Right forelimb (tissue), 1 donor: ENCODE measurements at regions not wholly inside any gene's neighbourhood (a gene's known extent, or its start where the extent isn't known, plus 50 kb on each side); places are given as distances from the start of the nearest gene placed in this dataset.

ENCODE experiments used
- DNase-seq: peaks from one replicate; pipeline ENCODE4 v3.0.0-alpha.2; 2018

DNA sequence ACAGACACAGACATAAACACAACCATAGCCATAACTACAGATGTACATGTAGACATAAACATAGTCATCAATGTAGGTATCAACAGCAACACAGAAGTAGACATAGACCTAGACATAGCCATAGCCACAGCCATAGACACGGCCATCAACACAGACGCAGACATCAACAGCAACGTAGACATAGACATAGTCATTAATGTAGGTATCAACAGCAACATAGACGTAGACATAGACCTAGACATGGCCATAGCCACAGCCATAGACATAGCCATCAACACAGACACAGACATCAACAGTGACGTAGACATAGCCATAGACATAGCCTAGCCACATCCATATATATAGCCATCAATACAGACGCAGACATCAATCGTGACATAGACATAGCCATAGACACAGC is 258.3 kb upstream of the FOXQ1 start:
- no peak for DNase-seq

DNA sequence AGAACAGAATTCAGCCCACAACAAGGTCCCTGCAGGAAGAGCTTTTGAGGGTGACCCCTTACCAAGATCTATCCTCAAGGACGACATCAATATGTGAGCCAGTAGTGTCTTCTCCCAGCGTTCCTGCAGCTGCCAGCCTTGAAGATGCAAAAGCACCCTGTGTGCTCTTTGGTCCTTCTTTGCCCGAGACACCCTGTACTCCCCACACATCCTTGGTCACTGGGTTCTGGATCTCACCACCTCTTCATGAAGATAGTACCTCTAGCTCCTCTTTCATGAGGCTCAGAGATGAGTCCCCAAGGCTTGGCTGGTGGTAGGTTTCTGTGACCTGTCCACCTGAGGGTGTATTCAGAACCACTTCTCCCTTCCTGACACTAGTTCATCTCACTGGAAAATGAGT is 259.6 kb upstream of the FOXQ1 start:
- DNase-seq = no peak

DNA sequence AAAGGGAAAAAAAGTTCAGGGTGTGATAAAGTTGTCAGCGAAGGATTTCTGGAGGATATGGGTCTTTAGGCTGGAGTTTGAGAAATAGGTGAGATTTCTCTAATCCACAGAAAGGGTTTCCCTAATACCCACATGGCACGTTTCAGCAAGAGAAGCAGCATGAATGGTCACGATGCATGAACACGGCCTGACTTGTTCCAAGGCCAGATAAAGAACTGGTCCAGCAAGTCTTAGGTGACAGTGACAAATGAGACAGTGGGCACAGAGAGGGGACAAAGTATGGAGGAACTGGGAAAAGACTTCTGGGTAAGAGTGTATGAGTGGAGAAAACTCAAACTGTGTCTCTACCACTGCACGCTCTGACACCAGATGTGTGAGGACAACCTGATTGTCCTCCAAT is 262.0 kb upstream of the FOXQ1 start:
- no peak for DNase-seq

DNA sequence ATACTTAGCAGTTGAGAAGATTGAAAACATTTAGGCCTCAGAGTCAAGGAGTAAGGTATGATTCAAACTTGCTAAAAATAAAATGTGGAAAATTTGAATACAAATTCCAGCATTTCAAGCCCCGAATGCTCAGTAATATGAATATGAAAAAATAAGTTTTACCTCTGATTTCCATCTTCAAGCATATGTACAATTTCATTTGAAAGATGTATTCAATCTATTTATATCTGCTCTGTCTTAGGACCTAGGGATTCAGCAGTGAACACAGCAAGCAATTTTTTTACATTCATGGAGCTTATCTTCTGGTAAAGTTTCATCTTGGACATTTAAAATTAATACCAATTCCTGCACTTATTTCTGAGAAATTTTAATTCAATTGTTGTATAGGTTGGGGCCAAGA is 262.7 kb upstream of the FOXQ1 start:
- DNase-seq = no peak

DNA sequence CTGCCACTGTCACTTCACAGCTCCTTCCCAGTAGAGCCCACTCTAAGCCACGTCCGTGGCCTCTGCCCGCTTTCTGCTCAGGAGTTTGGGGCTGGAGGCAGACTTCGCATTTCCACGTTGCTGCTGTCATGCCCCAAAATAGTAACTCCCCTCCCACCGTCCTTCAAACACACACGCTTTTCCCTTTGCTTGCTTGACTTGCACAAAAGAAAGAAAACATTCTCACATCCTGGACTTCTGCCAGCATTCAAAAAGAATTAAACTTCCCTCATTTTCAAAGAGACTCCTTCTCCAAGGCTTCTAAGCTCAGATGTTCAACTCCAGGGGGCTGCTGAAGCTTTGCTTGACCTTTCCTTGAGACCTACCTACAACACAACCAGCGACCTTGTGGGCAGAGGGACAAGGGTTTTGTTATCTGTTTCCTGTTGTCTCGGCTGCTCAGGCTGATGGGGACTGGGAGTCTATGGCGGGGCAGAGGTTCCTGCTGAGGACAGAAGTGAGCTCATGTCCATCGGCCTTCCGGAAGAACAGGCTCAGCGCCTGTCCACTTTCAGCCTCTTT is 263.8 kb upstream of the FOXQ1 start:
- no peak for DNase-seq

DNA sequence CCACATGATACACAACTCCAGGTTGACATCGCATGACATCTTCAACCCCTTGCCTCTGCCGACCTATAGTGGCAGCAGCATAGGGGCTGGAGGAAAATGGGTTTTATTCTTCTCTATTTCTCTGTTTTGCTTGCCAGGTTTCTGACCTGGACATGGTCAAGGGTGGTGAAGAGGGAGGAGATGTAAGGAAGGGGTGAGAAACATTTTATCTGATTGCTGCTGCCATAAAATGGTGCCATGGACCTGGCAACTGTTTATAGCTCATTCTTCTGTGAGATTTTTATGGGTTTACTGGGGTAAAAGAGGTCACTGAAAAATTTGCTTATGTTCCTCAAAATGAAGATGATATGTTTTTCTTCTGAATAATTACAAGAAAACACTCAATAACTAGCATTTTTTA is 266.7 kb upstream of the FOXQ1 start:
- no peak for DNase-seq

DNA sequence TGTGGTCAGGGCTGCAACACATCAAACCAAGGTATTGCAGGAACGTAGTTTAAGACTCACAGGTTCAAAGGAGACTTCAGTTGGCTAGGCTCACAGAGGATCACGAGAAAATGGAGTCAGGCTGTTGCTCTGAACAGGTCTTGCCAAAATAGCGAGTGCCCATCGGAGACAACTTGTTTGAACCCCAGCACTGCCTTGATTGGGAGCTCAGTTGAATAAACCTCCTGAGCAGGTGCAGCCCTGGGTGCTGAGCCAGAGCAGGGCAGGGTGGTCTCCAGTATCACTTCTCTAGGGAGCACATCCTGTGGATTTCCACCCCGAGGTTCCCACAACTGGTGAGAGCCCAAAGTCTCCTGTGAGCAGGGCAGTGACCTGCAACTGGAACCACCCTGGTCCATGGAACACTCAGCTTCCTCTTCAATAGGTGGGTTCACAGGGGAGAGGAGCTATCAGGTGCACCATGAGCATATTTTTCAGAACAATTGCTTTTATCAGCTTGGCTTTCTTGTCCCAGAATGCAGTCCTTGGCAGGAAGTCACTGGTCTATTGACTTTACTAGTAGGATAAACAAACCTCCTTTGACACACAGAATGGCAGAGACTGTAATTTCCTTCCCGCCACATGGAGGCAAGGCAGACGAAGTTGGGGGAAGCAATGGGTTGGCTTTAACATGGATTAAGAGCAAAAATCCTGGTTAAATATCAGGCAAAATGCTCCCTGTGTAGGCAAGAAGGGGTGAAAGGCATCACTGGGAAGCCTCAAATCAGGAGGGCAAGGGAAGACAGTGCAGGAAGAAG is 267.7 kb upstream of the FOXQ1 start:
- no peak for DNase-seq

DNA sequence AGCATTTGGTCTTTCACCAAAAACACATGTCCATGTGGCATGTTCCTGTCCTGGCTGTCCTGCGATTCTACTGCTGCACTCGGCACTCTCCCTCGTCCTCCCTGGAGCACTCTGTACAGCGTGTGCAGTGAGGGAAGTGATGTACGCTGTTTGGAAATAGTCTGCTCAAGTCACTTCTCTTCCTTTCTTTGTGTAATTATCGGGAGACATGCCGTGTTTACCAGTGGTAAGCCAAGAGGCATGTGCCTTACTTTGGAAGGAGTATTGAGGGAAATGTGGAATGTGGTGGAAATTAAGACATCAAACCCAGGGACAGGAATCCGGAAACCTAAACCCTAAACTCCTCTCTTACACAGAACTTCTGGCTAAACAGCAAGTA is 268.5 kb upstream of the FOXQ1 start:
- no peak for DNase-seq

DNA sequence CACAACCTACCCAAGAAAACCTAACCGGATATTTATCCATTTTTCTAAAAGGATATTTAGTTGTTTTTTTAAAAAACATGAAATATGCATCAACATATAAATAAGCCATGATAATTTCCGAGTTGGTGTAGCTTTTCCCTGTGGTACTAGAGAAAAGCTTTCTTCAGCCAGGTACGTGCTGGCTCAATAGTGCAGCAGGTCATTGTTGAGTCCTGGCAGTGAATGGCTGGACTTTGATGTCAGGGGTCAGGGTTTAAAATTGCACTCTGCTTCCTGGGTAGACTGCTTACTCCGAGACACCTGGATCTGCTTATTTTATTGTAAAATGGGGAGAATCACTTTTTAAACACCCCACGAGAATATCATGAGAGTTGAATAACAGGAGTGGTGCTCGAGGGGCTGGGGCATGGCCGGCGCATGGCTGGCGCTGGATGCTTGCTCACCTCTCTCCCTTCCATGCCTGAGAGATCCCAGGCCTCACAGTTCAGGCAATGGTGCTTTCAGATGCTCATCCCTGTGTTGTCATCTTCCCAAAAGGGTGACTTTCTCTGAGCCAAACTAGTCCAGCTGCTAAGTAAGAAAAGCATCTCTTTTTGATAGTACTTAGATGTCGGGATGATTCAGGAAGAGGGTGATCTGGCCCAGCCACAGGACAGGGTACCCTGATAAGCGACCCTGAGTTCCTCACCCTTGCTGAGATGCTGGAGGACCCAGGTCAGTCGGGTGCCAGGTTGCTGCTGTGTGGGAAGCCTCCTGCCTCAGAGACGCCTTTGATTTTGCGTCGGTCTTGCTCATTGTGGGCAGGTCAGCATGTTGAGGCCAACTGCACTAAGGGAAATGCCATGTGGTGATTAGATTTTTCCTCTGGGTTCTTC is 269.1 kb upstream of the FOXQ1 start:
- no peak for DNase-seq

DNA sequence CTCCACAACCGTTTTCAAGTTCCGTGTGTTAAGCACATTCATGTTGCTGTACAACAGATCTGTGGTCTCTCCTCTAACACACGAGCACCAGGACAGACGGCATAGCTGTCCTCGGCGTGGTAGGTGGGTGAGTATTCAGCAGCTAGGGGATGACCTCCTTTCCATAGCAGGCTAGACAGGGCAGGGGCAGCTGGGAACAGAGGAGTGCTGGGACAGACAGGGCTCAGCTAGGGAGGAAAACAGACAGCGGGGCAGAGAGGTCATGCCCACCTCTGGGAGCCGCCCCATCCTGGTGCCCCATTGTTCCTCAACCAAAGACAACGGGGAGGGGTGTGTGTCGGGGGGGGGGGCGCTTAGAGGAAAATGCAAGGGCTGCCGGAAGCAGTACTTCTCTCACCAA is 271.5 kb upstream of the FOXQ1 start:
- DNase-seq = no peak

DNA sequence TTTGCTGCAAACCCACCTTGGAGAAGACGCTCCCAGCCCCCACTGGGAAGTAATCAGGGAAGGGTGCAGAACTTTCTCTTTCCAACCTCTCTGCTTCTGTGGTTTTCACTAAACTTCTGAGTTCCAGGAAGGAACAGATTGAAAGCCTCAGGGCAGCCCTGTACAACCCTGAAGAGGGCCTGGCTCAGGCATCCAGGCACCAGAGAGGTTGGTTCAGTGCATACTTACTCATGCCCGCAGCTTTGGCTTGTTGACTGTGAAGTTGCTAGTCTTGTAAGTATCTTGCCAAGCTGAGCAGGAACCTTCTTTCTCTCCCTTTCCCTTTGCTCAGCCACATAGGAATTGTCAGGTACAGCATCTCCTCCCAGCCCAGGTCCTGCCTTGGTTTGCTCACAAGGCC is 272.2 kb upstream of the FOXQ1 start:
- no peak for DNase-seq

DNA sequence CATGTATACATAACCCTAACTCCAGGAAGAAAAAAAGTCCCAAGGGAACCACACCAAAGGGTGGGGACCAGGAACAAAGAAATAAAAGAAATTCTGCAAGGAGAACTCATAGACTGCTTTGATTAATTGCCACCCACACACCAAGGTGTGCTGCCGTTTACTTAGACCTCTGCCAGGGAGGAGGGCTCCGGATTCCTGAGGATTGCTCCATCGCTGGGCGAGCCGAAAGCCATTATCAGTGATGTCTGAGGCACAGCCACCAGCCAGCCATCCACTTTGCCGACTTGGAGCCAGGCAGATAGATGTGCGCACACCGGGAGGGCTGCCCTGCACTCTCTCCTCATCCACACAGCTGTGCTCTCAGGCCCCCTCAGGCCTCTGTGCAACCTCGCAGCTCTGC is 272.7 kb upstream of the FOXQ1 start:
- DNase-seq = no peak

DNA sequence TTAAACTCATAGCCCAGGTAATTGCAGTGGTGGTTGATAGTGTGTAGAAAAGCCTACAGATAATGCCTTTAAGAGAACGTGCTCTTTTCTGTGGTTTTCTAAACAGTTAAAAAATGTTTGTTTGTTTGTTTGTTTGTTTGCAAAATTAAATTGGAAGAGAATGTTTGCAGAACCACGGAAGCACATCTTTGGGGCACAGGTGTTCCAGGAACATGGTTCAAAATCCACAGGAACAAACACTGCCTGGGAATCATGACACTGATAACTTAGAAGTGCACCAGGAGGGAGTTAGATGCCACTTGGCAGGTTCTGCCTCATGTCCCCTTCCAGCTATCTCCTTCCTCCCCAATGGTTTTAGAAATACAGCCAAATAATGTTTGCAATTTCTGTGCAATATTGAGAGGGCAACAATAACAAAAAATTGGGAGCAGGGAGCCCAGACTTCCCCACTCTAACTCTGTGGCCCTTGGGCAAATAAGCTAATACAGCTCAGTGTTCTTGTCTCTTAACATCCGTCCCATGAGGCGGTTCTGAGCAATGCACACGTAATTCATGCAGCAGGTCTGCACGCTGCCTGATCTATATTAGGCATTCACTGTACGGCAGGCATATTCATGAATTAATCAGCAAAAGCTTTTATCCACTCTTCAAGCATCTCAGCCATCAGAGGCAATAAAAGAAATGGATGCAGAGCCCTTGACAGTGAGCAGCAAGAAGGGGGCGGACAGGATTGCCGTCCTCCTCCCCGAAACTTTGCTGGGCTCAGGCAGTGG is 274.3 kb upstream of the FOXQ1 start:
- DNase-seq = no peak

DNA sequence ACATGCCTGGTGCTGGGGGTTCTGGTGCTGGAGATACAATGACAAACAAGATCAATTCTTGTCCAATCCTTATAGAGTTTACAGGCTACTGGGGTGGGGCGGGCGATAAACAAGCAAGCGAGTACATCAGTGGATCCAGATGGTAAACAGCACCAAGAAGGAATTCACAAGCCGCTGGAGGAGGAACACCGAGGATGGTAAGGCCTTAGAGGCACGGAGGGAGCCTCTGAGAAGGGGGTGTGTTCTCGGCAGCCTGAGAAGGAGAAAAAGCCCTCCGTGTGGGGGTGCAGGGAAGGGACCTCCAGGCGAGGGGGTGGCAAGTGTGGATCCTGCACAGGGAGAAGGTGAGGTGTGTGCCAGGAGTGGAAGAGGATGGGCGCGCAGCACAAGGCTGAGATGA is 276.5 kb upstream of the FOXQ1 start:
- no peak for DNase-seq

DNA sequence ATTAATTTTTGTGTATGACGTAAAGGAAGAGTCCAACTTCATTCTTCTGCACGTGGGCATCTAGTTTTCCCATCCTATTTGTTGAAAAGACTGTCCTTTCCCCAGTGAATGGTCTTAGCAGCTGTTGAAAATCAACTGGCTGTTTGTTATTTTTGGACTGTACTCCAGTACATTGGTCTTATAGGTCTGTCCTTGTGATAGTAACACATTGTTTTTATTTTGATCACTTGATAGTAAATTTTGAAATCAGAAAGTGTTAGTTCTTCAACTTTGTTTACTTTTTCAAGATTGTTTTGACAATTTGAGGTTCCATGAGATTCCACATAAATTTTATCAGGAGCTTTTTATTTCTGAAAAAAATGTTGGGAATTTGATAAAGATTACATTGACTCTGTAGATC is 280.2 kb upstream of the FOXQ1 start:
- no peak for DNase-seq

DNA sequence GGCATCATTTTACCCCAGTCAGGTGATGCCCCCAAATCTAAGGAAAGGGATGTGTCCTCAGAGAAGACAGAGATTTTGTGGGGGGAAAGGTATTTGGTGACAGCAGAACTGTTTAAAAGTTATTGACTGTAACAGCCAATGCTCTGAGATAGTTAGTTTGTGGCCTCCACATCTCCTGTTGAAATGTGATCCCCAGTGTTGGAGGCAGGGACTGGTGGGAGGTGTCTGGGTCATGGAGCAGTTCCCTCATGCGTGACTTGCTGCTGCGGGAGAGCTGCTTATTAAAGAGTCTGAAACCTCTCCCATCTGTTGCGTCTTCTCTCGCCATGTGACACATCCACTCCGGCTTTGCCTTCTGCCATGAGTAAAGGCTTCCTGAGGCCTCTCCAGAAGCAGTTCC is 282.8 kb upstream of the FOXQ1 start:
- DNase-seq = no peak

DNA sequence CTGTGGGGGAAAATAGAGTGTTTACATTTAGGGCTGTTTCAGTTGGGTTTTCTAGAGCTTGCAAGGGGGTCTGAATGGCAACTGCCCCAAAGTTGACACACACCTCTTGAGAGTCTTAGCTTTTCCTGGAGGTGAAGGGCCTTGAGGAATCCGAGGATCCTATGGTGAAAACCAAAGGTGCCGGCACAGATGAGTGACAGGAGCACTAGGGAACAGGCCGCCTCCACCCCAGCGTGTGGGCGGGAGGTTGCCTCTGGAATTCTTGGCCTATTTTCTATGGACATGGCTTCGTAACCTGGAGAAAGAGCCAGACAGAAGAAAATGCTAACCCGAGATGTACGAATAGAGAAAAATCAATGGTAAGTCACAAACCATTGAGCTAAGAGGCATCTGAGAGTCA is 283.2 kb upstream of the FOXQ1 start:
- no peak for DNase-seq

DNA sequence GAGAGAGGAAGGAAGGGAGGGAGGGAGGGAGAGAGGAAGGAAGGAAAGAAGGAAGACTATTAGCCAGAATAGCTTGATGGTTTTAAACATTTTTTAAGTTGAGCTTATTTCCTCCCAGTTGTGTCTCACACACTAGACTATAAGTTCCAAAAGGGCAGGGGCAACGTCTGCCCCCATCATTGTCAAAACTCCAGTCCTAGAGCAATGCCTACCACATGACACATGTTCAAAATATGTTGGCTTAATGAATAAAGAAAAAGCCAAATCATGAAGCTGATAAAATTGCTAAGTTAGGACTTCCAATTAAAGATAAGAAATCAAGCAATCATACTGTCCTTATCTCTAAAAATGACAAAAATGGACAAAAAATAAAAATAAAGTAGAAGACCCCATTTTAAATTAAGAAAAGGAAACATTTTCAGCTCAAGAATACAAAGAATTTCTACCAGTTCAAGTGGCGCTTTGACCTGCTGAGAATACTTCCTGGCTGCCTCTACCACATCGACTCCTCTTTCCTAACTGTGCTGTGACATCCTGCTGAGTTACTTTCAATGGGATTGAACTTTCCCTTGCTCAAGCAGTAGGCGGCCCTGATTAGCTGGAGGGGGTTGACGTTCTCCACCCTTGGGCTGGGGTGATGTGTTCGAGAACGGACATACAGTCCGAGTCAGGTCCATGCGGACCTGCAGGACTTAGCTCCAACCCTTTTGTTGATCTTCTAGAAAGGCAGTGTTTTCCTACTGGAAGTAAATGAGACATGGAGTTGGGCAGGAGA is 283.9 kb upstream of the FOXQ1 start:
- no peak for DNase-seq

DNA sequence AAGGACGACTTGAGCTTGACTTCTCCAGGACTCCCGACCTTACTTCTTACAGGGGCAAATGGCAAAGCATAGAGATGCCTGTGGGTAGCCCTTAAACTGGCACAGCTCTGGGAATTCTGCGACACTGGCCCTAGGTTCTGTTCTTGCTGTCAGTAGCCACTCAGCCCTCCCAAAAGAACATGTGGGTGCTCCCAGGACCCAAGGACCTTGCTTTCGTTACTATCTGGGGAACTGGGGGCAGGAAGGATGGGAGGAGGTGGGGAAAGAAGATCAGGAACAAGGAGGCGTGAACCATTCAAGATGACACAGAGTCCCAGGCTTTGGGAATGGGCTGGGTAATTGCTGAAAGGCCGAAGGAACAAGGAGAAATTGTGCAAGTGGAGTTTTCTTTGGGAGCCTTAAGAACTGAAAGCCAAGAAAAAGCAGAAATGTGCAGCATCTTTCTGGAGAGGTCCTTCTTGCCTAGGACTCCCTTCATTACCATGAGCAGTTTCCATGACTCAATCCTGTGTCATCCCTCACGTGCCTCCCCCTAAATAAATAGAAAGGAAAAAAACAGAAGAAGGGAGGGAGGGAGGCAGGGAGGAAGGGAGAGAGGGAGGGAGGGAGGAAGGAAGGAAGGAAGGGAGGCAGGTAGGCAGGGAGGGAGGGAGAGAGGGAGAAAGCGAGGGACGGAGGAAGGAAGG is 284.6 kb upstream of the FOXQ1 start:
- no peak for DNase-seq

DNA sequence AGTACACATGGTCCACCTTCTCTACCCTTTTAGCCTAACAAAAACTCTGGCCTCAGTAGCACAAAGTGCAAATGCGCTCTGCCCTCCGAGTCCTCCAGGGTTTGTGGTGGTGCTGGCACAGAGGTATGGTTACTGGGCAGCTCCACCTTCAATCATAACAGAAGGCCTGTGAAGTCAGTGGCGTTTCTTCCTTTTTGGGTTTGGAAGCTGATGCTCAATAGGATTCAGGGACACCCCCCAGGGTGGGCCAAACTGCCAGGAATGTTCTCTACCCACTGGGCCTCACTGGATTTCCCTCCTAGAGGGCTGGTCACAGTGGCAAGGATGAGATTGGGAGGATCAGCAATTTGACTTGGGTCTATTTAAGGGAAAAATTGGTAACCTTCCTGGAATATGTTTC is 286.1 kb upstream of the FOXQ1 start:
- DNase-seq = no peak

DNA sequence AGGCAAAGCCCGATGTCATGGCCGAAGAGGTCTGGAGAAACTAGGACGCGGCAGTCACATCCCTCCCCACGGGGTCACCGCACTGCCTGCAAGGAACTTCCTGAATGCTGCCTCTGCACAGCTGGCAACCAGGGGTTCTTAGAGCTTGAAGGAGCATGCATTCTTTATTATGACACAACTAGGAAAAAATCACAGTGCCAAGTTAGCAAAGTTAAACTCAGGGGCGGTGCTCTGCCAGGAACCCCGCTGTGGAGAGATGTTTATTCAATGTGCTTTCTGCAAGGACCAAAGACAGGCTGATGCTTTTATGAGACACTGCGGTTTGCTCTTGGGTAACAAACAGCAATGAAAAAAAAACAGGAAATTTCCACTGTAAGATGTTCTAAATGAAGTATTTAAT is 287.3 kb upstream of the FOXQ1 start:
- peak; percentile 58 for DNase-seq

DNA sequence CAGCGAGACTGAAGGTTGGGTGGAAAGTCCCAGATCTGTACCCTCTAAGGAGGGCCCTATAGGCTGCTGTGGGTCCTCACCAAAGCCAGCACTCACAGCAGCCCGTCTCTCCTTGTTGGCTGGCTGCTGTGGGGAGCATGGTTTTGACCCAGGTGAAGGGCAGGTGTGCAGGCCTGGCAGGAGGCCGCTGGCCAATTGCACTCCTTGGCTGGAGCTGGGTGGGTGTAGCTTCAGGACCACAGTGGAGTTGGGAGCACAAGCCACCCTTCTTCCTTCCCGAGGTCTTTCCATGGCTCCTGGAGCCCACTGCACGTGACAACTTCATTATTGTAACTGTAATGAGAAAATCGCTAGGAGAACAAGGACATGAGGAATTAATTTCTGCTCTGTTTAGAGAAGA is 287.7 kb upstream of the FOXQ1 start:
- DNase-seq = no peak
